ENCODE measurements at regions not wholly inside any gene's neighbourhood (a gene's known extent, or its start where the extent isn't known, plus 50 kb on each side); places are given as distances from the start of the nearest gene placed in this dataset.

GRCh38 chr9:99350461-99350860 lies 128.4 kb downstream of the SEC61B start:
- TF ChIP-seq CTCF (IDR thresholded peaks at IDR 0.05) (no peak), POLR2A (IDR thresholded peaks at IDR 0.05) (no peak), POLR2AphosphoS5 (IDR thresholded peaks at IDR 0.05; ENCODE audit: insufficient read depth in 1 of 2, low read depth in 1 of 2) (no peak)

Measured in vagina (tissue), 2 donors.